Erythroblast (primary cell): ENCODE measurements at regions not wholly inside any gene's neighbourhood (a gene's known extent, or its start where the extent isn't known, plus 50 kb on each side); places are given as distances from the start of the nearest gene placed in this dataset.

Experiments
- GATA1 ChIP-seq: IDR thresholded peaks from 2 replicates; pipeline ENCODE4 v1.6.1; 2011; ENCODE audit warnings: low read depth, mild to moderate bottlenecking, control low read depth, low read length, moderate library complexity
- POLR2A ChIP-seq: IDR thresholded peaks from 2 replicates; pipeline ENCODE4 v1.6.1; 2011; ENCODE audit warnings: mild to moderate bottlenecking, low read length

DNA sequence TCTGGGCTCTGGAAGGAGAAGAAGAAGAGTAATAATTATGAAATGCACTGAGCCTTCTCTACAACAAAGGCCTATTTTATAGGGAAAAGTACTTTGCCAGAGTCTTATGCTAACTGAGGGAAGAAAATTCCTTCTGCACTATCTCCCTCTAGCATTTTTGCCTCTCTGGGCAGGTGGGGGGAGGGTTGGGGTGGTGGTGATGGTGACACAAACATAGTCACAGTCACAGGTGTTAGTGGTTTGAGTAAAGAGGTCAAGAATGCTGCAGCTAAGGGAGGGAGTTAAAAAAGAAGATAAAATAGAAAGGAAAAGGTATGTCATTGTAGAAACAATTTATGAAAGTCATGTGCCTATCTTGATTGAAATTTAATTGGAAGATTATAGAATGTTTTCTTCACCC is 140.8 kb upstream of the COL3A1 start:
- TF ChIP-seq POLR2A (no peak), GATA1 (no peak)
